HEK293 (cell line): ENCODE measurements at regions not wholly inside any gene's neighbourhood (a gene's known extent, or its start where the extent isn't known, plus 50 kb on each side); places are given as distances from the start of the nearest gene placed in this dataset.

Source experiments
- HOXA7 ChIP-seq: sonication (generic); formaldehyde crosslinking; IDR thresholded peaks from 2 replicates; pipeline ENCODE4 v1.8.1; 2022; ENCODE audit warnings: missing genetic modification reagents, borderline replicate concordance
- INSM2 ChIP-seq: fragments of 450-650 bp; formaldehyde crosslinking; IDR thresholded peaks from 2 replicates; pipeline ENCODE4 v1.5.1; 2016; ENCODE audit warnings: missing biosample characterization, missing genetic modification characterization
- PBX3 ChIP-seq: sonication (generic); formaldehyde crosslinking; IDR thresholded peaks from 2 replicates; pipeline ENCODE4 v1.8.1; 2022; ENCODE audit warnings: mild to moderate bottlenecking, moderate library complexity, missing genetic modification reagents
- RBAK ChIP-seq: fragments of 450-650 bp; formaldehyde crosslinking; IDR thresholded peaks from 2 replicates; pipeline ENCODE4 v1.5.1; 2016; ENCODE audit warnings: missing biosample characterization, missing genetic modification characterization
- SETDB1 ChIP-seq: IDR thresholded peaks from one replicate; pipeline ENCODE4 v1.6.1; 2017; ENCODE audit warnings: mild to moderate bottlenecking, low read length, moderate library complexity, mixed read lengths; ENCODE audit not compliant: insufficient read length
- ZBTB20 ChIP-seq: fragments of 450-650 bp; formaldehyde crosslinking; IDR thresholded peaks from 2 replicates; pipeline ENCODE4 v1.5.1; 2016; ENCODE audit warnings: missing biosample characterization, missing genetic modification characterization
- ZNF114 ChIP-seq: fragments of 450-650 bp; formaldehyde crosslinking; IDR thresholded peaks from 2 replicates; pipeline ENCODE4 v1.5.0; 2017; ENCODE audit warnings: missing biosample characterization, missing genetic modification characterization
- ZNF202 ChIP-seq: fragments of 450-650 bp; formaldehyde crosslinking; IDR thresholded peaks from 2 replicates; pipeline ENCODE4 v1.5.1; 2016; ENCODE audit warnings: missing biosample characterization, missing genetic modification characterization, borderline replicate concordance
- ZNF239 ChIP-seq: fragments of 450-650 bp; formaldehyde crosslinking; IDR thresholded peaks from 2 replicates; pipeline ENCODE4 v1.5.1; 2016; ENCODE audit warnings: missing biosample characterization, missing genetic modification characterization
- ZNF280C ChIP-seq: fragments of 450-650 bp; formaldehyde crosslinking; IDR thresholded peaks from 2 replicates; pipeline ENCODE4 v1.5.1; 2016; ENCODE audit warnings: missing biosample characterization, missing genetic modification characterization
- ZNF341 ChIP-seq: fragments of 450-650 bp; formaldehyde crosslinking; IDR thresholded peaks from 2 replicates; pipeline ENCODE4; 2016; ENCODE audit warnings: low read depth, missing biosample characterization, missing genetic modification characterization
- ZNF354C ChIP-seq: fragments of 450-650 bp; formaldehyde crosslinking; IDR thresholded peaks from 2 replicates; pipeline ENCODE4 v1.5.1; 2016; ENCODE audit warnings: missing biosample characterization, missing genetic modification characterization, low read depth, borderline replicate concordance
- ZNF37A ChIP-seq: fragments of 450-650 bp; IDR thresholded peaks from 2 replicates; pipeline ENCODE4 v1.5.1; 2018; ENCODE audit warnings: missing biosample characterization, missing genetic modification characterization
- ZNF423 ChIP-seq: fragments of 450-650 bp; formaldehyde crosslinking; IDR thresholded peaks from 2 replicates; pipeline ENCODE4 v1.5.1; 2016; ENCODE audit warnings: missing biosample characterization, missing genetic modification characterization
- ZNF473 ChIP-seq: fragments of 450-650 bp; formaldehyde crosslinking; IDR thresholded peaks from 2 replicates; pipeline ENCODE4 v1.5.1; 2017; ENCODE audit warnings: missing biosample characterization, missing genetic modification characterization
- ZNF521 ChIP-seq: fragments of 450-650 bp; formaldehyde crosslinking; IDR thresholded peaks from 2 replicates; pipeline ENCODE4 v1.5.1; 2017; ENCODE audit warnings: missing biosample characterization, mild to moderate bottlenecking, missing genetic modification characterization
- ZNF530 ChIP-seq: fragments of 450-650 bp; formaldehyde crosslinking; IDR thresholded peaks from 2 replicates; pipeline ENCODE4 v1.5.1; 2016; ENCODE audit warnings: low read depth, missing biosample characterization, missing genetic modification characterization
- ZNF549 ChIP-seq: fragments of 450-650 bp; IDR thresholded peaks from 2 replicates; pipeline ENCODE4 v1.5.1; 2018; ENCODE audit warnings: missing biosample characterization, missing genetic modification characterization, mild to moderate bottlenecking, inconsistent platforms, moderate library complexity
- ZNF560 ChIP-seq: fragments of 450-650 bp; formaldehyde crosslinking; IDR thresholded peaks from 2 replicates; pipeline ENCODE4 v1.5.1; 2017; ENCODE audit warnings: missing biosample characterization, missing genetic modification characterization, borderline replicate concordance
- ZNF585B ChIP-seq: fragments of 450-650 bp; formaldehyde crosslinking; IDR thresholded peaks from 2 replicates; pipeline ENCODE4 v1.5.1; 2016; ENCODE audit warnings: missing biosample characterization, missing genetic modification characterization
- ZNF596 ChIP-seq: fragments of 450-650 bp; IDR thresholded peaks from 2 replicates; pipeline ENCODE4 v1.5.0; 2018; ENCODE audit warnings: missing biosample characterization, mild to moderate bottlenecking, missing genetic modification characterization, moderate library complexity
- ZNF621 ChIP-seq: fragments of 450-650 bp; formaldehyde crosslinking; IDR thresholded peaks from 2 replicates; pipeline ENCODE4 v1.5.1; 2017; ENCODE audit warnings: missing biosample characterization, missing genetic modification characterization
- ZSCAN16 ChIP-seq: fragments of 450-650 bp; formaldehyde crosslinking; IDR thresholded peaks from 2 replicates; pipeline ENCODE4 v1.5.1; 2016; ENCODE audit warnings: missing biosample characterization, missing genetic modification characterization
- ZSCAN18 ChIP-seq: fragments of 450-650 bp; formaldehyde crosslinking; IDR thresholded peaks from 2 replicates; pipeline ENCODE4 v1.5.1; 2016; ENCODE audit warnings: missing biosample characterization, missing genetic modification characterization
- ZSCAN23 ChIP-seq: fragments of 450-650 bp; formaldehyde crosslinking; IDR thresholded peaks from 2 replicates; pipeline ENCODE4 v1.5.1; 2016; ENCODE audit warnings: missing biosample characterization, missing genetic modification characterization
- ZXDB ChIP-seq: fragments of 450-650 bp; formaldehyde crosslinking; IDR thresholded peaks from 2 replicates; pipeline ENCODE4 v1.5.1; 2016; ENCODE audit warnings: missing biosample characterization, missing genetic modification characterization
- TF ChIP-seq, protein P1 (sequence below): fragments of 450-650 bp; formaldehyde crosslinking; IDR thresholded peaks from 2 replicates; pipeline ENCODE4 v1.5.1; 2017; ENCODE audit warnings: missing biosample characterization, missing genetic modification characterization
- TF ChIP-seq, protein P2 (sequence below): fragments of 450-650 bp; formaldehyde crosslinking; IDR thresholded peaks from 2 replicates; pipeline ENCODE4 v1.5.1; 2016; ENCODE audit warnings: missing biosample characterization, missing genetic modification characterization
- TF ChIP-seq, protein P3 (sequence below): fragments of 450-650 bp; formaldehyde crosslinking; IDR thresholded peaks from 2 replicates; pipeline ENCODE4 v1.5.0; 2017; ENCODE audit warnings: missing biosample characterization, missing genetic modification characterization, borderline replicate concordance

GRCh38 chr3:113151461-113152031, 59.8 kb upstream of the BOC start (continued):
- TF ChIP-seq ZSCAN18 (no peak), ZNF280C (no peak), ZNF341 (tag by site-specific recombination) (no peak), SETDB1 (no peak), ZBTB20 (tag by site-specific recombination) (no peak), ZNF621 (no peak), ZXDB (peak; percentile 72), ZNF423 (peak; percentile 82), ZNF585B (tag by site-specific recombination) (no peak), ZNF202 (tag by site-specific recombination) (no peak), ZNF473 (tag by site-specific recombination) (no peak), ZNF114 (tag by site-specific recombination) (no peak), ZNF530 (no peak), ZNF37A (tag by site-specific recombination) (no peak), ZSCAN16 (tag by site-specific recombination) (no peak), ZNF521 (tag by site-specific recombination) (no peak), ZNF354C (no peak), HOXA7 (CRISPR knock-in tag) (no peak), ZNF239 (tag by site-specific recombination) (no peak), ZNF549 (tag by site-specific recombination) (no peak), RBAK (tag by site-specific recombination) (no peak), ZNF560 (tag by site-specific recombination) (no peak), ZSCAN23 (no peak), ZNF596 (no peak; the same call in 1 of the 2 replicates), PBX3 (CRISPR knock-in tag) (no peak), INSM2 (tag by site-specific recombination) (peak; percentile 73; the same call in 1 of the 2 replicates)
- TF ChIP-seq, protein P1, sequence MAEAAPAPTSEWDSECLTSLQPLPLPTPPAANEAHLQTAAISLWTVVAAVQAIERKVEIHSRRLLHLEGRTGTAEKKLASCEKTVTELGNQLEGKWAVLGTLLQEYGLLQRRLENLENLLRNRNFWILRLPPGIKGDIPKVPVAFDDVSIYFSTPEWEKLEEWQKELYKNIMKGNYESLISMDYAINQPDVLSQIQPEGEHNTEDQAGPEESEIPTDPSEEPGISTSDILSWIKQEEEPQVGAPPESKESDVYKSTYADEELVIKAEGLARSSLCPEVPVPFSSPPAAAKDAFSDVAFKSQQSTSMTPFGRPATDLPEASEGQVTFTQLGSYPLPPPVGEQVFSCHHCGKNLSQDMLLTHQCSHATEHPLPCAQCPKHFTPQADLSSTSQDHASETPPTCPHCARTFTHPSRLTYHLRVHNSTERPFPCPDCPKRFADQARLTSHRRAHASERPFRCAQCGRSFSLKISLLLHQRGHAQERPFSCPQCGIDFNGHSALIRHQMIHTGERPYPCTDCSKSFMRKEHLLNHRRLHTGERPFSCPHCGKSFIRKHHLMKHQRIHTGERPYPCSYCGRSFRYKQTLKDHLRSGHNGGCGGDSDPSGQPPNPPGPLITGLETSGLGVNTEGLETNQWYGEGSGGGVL (tag by site-specific recombination) = no peak
- TF ChIP-seq, protein P2, sequence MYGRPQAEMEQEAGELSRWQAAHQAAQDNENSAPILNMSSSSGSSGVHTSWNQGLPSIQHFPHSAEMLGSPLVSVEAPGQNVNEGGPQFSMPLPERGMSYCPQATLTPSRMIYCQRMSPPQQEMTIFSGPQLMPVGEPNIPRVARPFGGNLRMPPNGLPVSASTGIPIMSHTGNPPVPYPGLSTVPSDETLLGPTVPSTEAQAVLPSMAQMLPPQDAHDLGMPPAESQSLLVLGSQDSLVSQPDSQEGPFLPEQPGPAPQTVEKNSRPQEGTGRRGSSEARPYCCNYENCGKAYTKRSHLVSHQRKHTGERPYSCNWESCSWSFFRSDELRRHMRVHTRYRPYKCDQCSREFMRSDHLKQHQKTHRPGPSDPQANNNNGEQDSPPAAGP (tag by site-specific recombination) = peak; percentile 62; the same call in 1 of the 2 replicates
- TF ChIP-seq, protein P3, sequence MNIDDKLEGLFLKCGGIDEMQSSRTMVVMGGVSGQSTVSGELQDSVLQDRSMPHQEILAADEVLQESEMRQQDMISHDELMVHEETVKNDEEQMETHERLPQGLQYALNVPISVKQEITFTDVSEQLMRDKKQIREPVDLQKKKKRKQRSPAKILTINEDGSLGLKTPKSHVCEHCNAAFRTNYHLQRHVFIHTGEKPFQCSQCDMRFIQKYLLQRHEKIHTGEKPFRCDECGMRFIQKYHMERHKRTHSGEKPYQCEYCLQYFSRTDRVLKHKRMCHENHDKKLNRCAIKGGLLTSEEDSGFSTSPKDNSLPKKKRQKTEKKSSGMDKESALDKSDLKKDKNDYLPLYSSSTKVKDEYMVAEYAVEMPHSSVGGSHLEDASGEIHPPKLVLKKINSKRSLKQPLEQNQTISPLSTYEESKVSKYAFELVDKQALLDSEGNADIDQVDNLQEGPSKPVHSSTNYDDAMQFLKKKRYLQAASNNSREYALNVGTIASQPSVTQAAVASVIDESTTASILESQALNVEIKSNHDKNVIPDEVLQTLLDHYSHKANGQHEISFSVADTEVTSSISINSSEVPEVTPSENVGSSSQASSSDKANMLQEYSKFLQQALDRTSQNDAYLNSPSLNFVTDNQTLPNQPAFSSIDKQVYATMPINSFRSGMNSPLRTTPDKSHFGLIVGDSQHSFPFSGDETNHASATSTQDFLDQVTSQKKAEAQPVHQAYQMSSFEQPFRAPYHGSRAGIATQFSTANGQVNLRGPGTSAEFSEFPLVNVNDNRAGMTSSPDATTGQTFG (tag by site-specific recombination) = no peak
